Prostate gland (tissue), 2 donors: ENCODE measurements at regions not wholly inside any gene's neighbourhood (a gene's known extent, or its start where the extent isn't known, plus 50 kb on each side); places are given as distances from the start of the nearest gene placed in this dataset.

Source experiments
- CTCF ChIP-seq, 4 experiments: fragments of 200-600 bp in 2 of 4; fragments of 450-650 bp in 2 of 4; sonication (generic) in 2 of 4; IDR thresholded peaks; 1 replicate in 3 of 4; 2 replicates in 1 of 4; pipeline ENCODE4 v1.5.1; 2016 to 2019; ENCODE audit warnings: antibody characterized with exemption in 4 of 4, mild to moderate bottlenecking in 2 of 4, moderate library complexity in 2 of 4
- POLR2A ChIP-seq: fragments of 450-650 bp; IDR thresholded peaks from one replicate; pipeline ENCODE4 v1.6.1; 2016; ENCODE audit warnings: antibody characterized with exemption, mild to moderate bottlenecking

DNA sequence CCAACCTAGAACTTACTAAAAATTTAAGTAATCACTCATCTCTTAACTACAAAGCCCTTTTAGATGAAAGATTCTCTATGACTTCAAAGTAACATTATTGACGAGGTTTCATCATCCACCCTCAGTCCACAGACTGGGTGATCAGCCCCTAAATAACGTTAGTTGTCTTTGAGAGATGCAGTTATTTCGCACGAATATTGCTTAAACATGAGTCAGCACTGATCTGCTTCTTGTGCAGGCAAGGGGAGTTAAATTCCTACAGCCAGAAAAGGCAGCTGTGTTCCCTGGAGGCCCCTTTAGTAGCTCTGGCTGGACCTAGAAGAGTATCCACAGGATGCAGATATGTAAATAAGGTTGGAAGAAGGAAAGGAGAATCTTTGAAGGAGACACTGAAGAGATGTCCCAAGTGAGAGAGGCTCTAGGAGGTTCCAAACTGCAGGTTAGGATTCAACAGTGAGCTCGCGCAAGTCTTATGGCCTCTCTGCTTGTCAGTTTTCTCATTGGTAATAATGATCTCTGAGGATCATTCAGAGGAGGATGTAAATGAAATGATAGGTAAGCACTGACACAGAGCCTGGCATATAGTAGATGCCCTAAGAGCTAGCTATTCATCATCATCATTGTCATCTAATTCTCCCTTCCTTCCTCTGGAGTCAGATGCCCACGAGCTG is 122.2 kb upstream of the MAN2A1 start:
- TF ChIP-seq CTCF (IDR thresholded peaks at IDR 0.05) (no peak), POLR2A (no peak)
